ENCODE measurements at regions not wholly inside any gene's neighbourhood (a gene's known extent, or its start where the extent isn't known, plus 50 kb on each side); places are given as distances from the start of the nearest gene placed in this dataset.

GRCh38 chr2:66890166-66890742 lies 455.3 kb downstream of the MEIS1 start:
- H3K27ac ChIP-seq: no peak overlapping the region
- no peak for TF ChIP-seq CTCF (conservative IDR thresholded peaks at IDR 0.05)

GRCh38 chr2:66895206-66895605 lies 460.3 kb downstream of the MEIS1 start:
- no peak for TF ChIP-seq CTCF (conservative IDR thresholded peaks at IDR 0.05)
- no peak overlapping the region for H3K27ac ChIP-seq

- TF ChIP-seq CTCF (conservative IDR thresholded peaks at IDR 0.05): no peak
- H3K27ac ChIP-seq: no peak overlapping the region
Observed at GRCh38 chr2:66896131-66896530, 461.2 kb downstream of the MEIS1 start.

GRCh38 chr2:66897181-66897580 lies 462.3 kb downstream of the MEIS1 start:
- H3K27ac ChIP-seq: no peak overlapping the region
- TF ChIP-seq CTCF (conservative IDR thresholded peaks at IDR 0.05): no peak

- no peak for TF ChIP-seq CTCF (conservative IDR thresholded peaks at IDR 0.05)
- H3K27ac ChIP-seq: no peak overlapping the region
Observed at GRCh38 chr2:66897691-66898150, 462.8 kb downstream of the MEIS1 start.

- no peak overlapping the region for H3K27ac ChIP-seq
- no peak for TF ChIP-seq CTCF (conservative IDR thresholded peaks at IDR 0.05)
Observed at GRCh38 chr2:66899109-66899508, 464.2 kb downstream of the MEIS1 start.

GRCh38 chr2:66899648-66900047 lies 464.7 kb downstream of the MEIS1 start:
- no peak overlapping the region for H3K27ac ChIP-seq
- no peak for TF ChIP-seq CTCF (conservative IDR thresholded peaks at IDR 0.05)

Measured in VCaP (cell line).